Activated CD4-positive, alpha-beta T cell treated with anti-CD3 and anti-CD28 coated beads, Interleukin-2, amount 50 U/mL, for 24 hours (primary cell): ENCODE measurements at regions not wholly inside any gene's neighbourhood (a gene's known extent, or its start where the extent isn't known, plus 50 kb on each side); places are given as distances from the start of the nearest gene placed in this dataset.
A peak's percentile ranks its signal among the peaks of the same experiment; 100 is the strongest.

Experiments
- DNase-seq, 2 donors: peaks; one replicate each; pipeline ENCODE4 v3.0.0-alpha.2; 2020; ENCODE audit warnings: low read depth in 1 of 2, low spot score in 1 of 2

DNA sequence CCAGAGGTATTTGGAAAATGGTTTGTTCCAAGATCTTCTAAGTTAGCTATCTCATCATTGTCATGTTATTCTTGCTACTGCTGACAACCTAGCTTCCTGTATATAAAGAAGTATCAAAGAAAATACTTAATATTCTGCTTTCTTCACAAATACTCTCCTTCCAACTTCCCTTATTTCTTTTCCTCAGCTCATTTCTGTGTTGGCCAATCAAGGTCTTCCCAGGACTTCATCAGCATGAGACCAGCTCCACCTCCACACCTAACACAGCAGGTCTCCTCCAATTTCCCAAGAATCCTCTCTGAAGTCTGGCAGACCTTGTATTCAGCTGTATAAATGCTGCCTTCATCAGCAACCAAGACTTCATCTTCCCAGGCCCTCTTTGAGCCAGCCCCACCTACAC, 538.6 kb upstream of the JARID2 start:
- no peak for DNase-seq

DNA sequence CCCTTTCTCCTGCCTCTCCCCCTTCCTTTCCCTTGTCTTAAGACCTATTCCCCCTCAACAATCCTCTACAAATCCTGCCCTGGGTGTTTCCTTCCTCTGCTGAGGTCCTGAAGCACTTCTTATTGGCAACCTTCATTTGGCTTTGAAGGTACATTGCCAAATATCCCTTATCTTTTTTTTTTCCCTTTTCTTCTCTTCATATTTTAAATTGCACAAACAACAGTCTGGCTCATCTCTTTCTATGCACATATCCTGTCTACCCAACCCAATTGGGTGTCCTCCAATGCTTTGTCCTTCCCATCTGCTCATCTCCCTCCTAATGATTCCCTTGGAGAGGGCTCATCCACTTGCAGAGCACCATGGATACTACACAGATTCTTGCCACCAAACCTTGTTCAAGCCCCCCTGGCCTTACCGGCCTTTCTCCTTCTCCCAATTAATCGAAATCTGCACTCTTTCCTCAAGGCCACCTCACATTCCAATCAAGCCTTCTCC, 537.9 kb upstream of the JARID2 start:
- DNase-seq: no peak

- DNase-seq: no peak
These were observed 536.7 kb upstream of the JARID2 start for GRCh38 chr6:14709066-14709670.

GRCh38 chr6:14709900-14710299, 536.0 kb upstream of the JARID2 start:
- DNase-seq: no peak

DNA sequence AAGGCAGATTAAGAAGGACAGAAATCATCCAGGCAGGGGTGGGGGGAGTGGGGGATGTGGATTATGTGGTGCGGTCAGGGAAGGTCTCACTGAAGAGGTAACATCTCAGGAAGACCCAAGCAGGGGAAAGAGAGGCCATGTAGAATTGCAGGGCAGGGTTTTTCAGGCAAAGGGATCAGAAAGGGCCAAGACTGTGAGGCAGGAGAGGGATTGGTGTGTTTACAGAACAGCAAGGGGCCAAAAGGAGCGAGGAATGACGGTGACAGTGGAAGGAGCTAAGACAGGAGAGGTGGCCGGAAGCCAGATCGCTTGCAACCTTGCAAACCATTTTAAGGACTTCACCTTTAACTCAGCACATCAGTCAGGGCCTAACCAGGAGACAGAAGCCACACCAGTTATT, 535.4 kb upstream of the JARID2 start:
- DNase-seq: no peak

- DNase-seq: peak in 1 of 2 donors; percentile 58
These were observed 534.7 kb upstream of the JARID2 start for GRCh38 chr6:14711056-14711703.

DNA sequence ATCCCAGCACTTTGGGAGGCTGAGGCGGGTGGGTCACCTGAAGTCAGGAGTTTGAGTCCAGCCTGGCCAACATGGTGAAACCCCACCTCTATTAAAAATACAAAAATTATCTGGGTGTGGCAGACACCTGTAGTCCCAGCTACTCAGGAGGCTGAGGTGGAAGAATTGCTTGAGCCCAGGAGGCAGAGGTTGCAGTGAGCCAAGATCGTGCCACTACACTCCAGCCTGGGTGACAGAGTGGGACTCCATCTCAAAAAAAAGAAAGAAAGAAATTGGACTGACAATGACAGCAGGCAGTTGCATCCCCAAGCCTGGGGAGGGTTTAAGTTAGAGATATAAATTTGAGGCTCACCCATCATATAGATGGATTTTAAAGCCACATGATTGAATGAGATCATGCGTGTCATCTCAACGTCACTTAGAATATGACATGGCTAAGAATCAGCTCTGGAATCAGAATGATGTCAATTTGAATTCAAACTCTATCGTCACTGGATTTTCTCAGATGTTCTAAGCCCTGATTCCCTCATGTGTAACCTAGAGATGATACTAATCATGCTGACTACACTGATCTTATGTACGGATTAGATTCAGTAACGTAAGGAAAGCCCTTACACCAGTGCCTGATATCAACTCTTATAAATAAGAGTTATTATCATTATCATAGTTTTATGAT, 534.0 kb upstream of the JARID2 start:
- DNase-seq: no peak

DNA sequence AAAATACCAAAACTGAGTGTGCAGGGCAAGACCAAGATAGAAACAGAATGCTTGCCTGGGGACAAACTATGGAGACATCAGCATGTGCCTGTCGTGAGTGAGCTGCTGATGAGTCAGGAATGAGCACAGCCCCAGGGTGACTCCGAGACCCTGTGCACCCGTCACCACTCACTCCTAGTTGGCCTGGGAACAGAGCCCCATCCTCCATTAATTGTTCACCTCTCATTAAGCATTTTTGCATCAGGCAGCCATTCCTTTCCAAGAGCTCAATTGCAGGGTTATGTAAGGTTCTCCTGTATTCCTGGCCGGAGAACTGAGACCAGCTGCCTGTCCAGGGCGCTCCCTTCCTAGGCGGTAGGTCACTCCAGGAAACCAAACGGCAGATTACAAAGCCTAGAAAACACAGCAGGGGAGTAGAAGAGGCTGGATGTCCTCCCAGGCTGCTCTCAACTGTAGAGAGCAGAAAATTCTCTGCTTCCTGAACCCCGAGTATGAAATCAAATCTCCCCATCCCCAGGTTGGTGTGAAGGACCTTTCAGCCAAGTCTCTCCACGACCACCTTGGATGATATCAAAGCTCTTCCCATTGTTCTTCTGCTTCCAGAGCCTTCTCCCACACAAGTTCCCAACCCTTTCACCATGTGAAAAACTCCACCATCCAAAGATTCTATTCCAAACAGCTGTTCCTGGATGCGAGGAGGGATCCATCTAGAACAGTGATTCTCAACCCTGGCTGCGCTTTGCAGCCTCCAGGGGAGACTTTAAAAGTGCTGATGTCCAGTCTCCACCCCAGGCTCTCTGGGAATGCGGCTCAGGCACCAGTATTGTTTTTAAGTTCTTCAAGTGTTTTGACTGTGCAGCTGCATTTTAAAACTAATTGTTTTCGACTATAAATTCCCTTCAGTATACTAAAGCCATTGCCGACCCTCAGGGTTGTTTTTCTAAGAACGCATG, 532.6 kb upstream of the JARID2 start:
- DNase-seq: no peak

DNA sequence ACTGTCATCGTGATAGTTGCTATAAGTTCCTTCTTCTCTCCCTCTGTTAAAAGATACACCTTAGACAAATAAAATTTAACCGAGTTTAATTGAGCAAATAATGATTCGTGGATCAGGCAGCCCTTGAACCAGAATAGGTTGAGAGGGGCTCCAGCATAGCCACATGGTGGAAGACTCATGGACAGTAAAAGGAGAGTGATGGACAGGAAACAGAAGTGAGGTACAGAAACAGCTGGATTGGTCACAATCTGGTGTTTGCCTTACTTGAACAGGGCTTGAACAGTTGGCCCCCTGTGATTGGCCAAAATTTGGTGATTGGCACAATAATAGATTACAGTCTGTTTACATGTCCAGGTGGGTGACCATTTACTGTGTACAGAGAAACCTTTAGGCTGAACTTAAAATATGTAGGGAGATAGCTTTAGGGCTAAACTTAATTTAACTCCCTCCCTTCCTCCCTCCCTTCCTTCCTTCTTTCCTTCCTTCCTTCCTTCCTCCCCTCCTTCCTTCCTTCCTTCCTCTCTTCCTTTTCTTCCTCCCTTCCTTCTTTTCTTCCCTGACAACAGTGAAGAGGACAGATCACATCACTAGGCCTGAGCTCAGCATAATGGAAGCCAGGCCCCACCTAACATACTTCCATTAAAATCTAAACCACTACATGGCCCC, 531.8 kb upstream of the JARID2 start:
- no peak for DNase-seq

DNA sequence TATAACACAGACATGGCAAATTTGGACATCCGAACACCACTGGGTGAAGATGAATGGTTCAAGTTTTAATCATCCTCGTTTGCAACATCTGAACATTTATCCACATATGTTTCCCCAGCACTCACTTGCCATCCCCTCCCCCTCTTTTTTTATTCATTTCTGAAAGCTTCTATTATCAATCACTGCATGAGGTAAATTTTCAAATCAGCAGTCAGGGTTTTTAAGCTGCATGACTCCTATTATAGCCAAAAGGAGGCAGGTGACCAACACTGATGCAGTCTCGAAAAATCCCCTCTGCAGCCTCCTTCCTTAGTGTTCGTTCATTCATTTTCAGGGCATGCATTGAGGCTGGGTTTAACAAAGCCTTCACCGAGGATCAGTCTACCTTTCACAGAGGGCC, 530.8 kb upstream of the JARID2 start:
- DNase-seq: no peak

DNA sequence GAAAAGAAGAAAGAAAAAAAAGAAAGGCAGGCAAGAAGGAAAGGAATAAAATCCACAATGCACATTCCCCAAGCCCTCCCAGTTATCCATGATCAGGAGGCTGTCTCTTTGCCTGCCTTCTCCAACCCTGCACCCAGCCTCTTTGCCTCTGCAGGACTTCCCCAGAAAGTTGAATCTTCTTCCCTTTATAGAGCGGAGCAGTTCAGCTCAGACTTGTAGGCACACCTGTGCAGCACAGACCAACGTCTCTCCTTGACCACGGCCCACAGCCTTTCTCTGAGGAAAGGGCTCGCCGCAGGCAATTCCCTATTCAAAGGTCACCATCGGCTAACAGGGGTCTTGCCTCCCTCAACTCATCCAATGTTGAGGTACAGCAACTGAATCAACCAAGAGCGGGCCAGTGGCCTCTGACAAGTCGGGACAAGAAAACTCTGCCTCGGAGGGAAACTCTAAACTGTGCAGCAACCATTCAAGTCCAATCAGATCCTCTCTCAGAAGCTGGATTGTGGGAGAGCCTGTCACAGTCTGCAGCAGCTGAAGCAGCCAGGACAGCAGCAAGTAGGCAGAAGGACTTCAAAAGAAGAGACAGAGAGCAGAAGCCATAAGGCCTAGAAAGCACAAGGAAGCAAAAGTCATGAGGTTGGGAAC, 529.2 kb upstream of the JARID2 start:
- no peak for DNase-seq

DNA sequence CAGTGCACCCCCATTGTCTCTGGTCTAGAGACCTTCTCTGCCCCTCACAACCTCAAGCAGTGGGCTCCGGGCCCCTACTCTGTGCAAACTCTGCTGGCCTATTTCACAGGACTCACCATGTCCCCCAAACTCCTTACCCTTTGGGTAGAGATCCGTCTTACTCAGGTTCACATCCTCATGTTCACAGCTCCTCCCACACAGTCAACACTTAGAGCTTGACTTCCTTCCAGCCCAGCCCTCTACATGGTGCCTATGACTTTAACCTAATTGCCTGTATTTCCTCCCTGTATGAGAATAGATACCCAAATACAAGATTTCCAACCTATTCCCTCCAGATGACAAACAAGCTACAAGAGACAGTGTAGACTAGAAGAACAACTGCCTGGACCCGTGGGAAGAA, 528.6 kb upstream of the JARID2 start:
- DNase-seq: no peak

DNA sequence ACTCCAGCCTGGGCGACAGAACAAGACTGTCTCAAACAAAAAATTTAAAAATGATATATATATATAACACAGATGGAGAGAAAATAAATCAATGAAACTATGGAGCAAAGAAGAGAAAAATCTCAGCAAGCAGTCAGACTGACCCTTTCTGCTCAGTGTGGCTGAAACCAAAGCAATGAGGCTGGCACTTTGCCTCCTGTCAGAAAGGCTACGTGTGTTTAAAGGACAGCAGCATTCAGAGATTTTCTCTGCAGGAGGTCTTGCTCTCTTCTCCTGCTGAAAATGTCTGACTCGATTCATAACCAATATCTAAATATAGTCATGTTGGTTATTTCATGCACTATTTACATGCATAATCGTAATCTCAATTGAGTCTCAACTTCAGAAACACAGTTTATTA, 527.0 kb upstream of the JARID2 start:
- DNase-seq: no peak

DNA sequence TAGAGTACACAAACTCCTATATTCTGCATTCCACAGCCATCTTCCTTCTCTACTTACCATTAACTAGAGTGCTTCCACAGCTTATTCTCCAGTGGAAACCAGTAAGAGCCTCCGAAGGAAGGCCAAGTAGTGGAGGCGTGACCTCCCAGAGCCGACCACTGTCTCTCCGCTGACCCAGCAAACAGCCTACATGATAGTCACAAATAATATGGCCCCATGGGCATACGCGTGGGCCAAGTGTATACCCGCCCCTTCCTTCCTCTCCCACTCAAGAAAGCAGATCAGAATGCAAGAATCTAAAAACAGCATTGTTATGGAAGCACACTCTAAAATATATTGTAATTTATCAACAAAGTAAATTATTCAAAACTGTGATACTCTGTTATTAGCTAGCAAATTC, 526.6 kb upstream of the JARID2 start:
- no peak for DNase-seq

- DNase-seq: no peak
These were observed 525.3 kb upstream of the JARID2 start for GRCh38 chr6:14720411-14721102.

DNA sequence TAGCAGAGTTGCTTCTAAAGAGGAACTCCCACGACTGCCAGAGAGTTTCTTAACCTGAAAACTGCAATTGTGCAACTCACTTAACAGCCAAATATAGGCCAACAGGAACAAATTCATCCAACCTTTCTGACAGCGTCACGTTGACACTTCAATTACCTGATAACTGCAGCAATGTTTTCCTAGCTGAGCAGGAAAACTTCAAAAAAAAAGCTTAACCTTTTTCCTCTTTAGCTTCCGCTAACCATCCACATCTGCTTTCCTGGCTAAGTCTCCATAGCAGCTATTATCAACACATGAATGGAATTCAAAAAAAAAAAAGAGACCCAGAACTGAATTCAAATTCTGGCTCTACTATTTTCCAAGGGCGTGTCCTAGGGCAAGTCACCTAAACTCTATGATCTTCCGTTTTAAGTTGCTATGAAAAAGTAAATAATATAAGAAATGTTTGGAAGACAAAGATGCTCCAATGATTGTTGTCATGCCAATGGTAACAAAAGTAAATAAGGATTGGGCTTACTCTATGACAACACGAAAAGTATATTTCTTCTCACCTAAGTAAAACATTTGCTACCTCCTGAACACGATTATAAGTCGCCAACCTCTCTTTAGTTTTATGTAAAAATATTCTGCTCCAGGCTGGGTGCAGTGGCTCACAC, 524.6 kb upstream of the JARID2 start:
- no peak for DNase-seq

DNA sequence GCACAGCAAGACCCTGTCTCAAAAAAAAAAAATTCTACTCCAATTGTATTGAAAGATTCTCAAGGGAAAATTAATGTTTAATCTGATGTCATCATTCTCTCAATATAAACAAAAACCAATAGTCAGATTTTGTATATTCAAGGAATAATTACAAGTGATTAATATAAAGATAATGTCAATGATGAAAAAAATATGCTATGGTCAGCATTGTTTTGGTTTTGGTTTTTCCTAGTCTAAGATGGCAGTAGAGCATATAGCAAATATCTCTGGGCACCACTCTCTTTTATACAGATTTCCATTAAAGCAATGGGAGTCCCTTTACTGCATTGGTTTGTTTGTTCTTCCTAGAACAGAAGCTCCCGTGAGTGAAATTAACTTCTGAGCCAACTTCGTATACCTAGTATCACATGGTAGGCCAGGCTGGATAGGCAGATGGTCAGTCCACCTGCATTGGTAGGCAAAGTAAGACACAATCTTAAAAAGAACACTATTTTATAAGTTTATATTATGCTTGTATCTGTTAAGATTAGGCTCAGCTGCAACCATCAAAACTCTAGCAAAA, 523.8 kb upstream of the JARID2 start:
- DNase-seq: no peak

- DNase-seq: no peak
These were observed 523.2 kb upstream of the JARID2 start for GRCh38 chr6:14722704-14723103.

GRCh38 chr6:14723535-14724086, 522.3 kb upstream of the JARID2 start:
- DNase-seq: no peak
